Gastroesophageal sphincter (tissue), 4 donors: ENCODE measurements at regions not wholly inside any gene's neighbourhood (a gene's known extent, or its start where the extent isn't known, plus 50 kb on each side); places are given as distances from the start of the nearest gene placed in this dataset.
A peak's percentile ranks its signal among the peaks of the same experiment; 100 is the strongest.

Experiments
- ATAC-seq: fragments of 150-250 bp; one replicate; pipeline ENCODE4 v1.9.1; 2016; ENCODE audit warnings: mild to moderate bottlenecking, moderate library complexity
- H3K27ac ChIP-seq, 4 donors: fragments of 200-600 bp; sonication (generic) in 3 of 4; 1 replicate in 3 of 4; 2 replicates in 1 of 4; pipeline ENCODE4 v1.5.1; 2016 to 2019
- H3K27me3 ChIP-seq: fragments of 200-600 bp; sonication (generic); one replicate; pipeline ENCODE4 v1.5.1; 2019
- H3K36me3 ChIP-seq, 2 donors: fragments of 200-600 bp; sonication (generic); one replicate each; pipeline ENCODE4 v1.5.1; 2019; ENCODE audit warnings: control low read depth in 1 of 2
- H3K4me1 ChIP-seq, 3 donors: fragments of 200-600 bp; sonication (generic); 1 replicate in 2 of 3; 2 replicates in 1 of 3; pipeline ENCODE4 v1.5.1; 2016 to 2019; ENCODE audit warnings: control low read depth in 2 of 3
- H3K4me3 ChIP-seq, 2 donors: fragments of 200-600 bp; sonication (generic); one replicate each; pipeline ENCODE4 v1.5.1; 2019; ENCODE audit warnings: mild to moderate bottlenecking in 1 of 2, moderate library complexity in 1 of 2
- H3K9me3 ChIP-seq, 3 donors: fragments of 200-600 bp; sonication (generic); one replicate each; pipeline ENCODE4 v1.5.1; 2017 to 2019; ENCODE audit warnings: control low read depth in 2 of 3
- CTCF ChIP-seq, 4 experiments: fragments of 200-600 bp in 2 of 4; fragments of 450-650 bp in 2 of 4; sonication (generic) in 1 of 4; IDR thresholded peaks; one replicate each; pipeline ENCODE4 v1.5.1; 2017 to 2019; ENCODE audit warnings: antibody characterized with exemption in 4 of 4, mild to moderate bottlenecking in 2 of 4, moderate library complexity in 2 of 4
- EP300 ChIP-seq: sonication (generic); formaldehyde crosslinking; IDR thresholded peaks from one replicate; pipeline ENCODE4 v1.6.1; 2017; ENCODE audit warnings: antibody characterized with exemption, mild to moderate bottlenecking
- POLR2A ChIP-seq, 2 donors: fragments of 450-650 bp; IDR thresholded peaks; one replicate each; pipeline ENCODE4 v1.6.1; 2017; ENCODE audit warnings: antibody characterized with exemption in 2 of 2, mild to moderate bottlenecking in 2 of 2, moderate library complexity in 1 of 2
- POLR2AphosphoS5 ChIP-seq: sonication (generic); formaldehyde crosslinking; IDR thresholded peaks from one replicate; pipeline ENCODE4 v1.6.1; 2017; ENCODE audit warnings: antibody characterized with exemption
- WGBS, 2 donors: methylation state at CpG; one replicate each; pipeline ENCODE4 v1.1.5; 2018; ENCODE audit warnings: low coverage in 1 of 2; 5-methylcytosine and 5-hydroxymethylcytosine counted together

- 81 to 88% methylated on average over 3 to 4 of the region's 4 CpGs for WGBS, 2 donors
- TF ChIP-seq CTCF (IDR thresholded peaks at IDR 0.05) (no peak), POLR2AphosphoS5 (no peak), POLR2A (IDR thresholded peaks at IDR 0.05) (no peak), EP300 (no peak)
- Histone ChIP-seq H3K9me3 (no peaks in the 10 kb centered on the region), H3K4me1 (peaks cover 0 to 33% (median 5%) of the 10 kb centered on the region in 3 donors), H3K36me3 (no peaks in the 10 kb centered on the region), H3K27me3 (no peaks in the 10 kb centered on the region), H3K4me3 (no peak overlapping the region), H3K27ac (peak overlapping the region in 1 of 4 donors; percentile 59)
- ATAC-seq, result no peak
Measured at GRCh38 chr15:96052154-96052553, 278.3 kb upstream of the NR2F2 start.

- Histone ChIP-seq H3K4me3 (peak overlapping the region in 1 of 2 donors; percentile 43), H3K27me3 (no peaks in the 10 kb centered on the region), H3K4me1 (peaks cover 0 to 29% (median 5%) of the 10 kb centered on the region in 3 donors), H3K36me3 (no peaks in the 10 kb centered on the region), H3K27ac (peak overlapping the region in 2 of 4 donors; percentile 59 to 61), H3K9me3 (no peaks in the 10 kb centered on the region)
- 75 to 86% methylated on average over 5 to 9 of the region's 18 CpGs for WGBS, 2 donors
- ATAC-seq, result no peak
- no peak for TF ChIP-seq POLR2A (IDR thresholded peaks at IDR 0.05)
- TF ChIP-seq EP300, result no peak
- TF ChIP-seq POLR2AphosphoS5, result no peak
- TF ChIP-seq CTCF (IDR thresholded peaks at IDR 0.05), result no peak
Measured at GRCh38 chr15:96052572-96053030, 277.9 kb upstream of the NR2F2 start.

GRCh38 chr15:96053031-96053780 lies 277.3 kb upstream of the NR2F2 start:
- ATAC-seq, result peak; percentile 51
- Histone ChIP-seq H3K27me3 (no peaks in the 10 kb centered on the region), H3K4me3 (peak overlapping the region; percentile 2 to 43), H3K4me1 (peaks cover 0 to 23% (median 5%) of the 10 kb centered on the region in 3 donors), H3K9me3 (no peaks in the 10 kb centered on the region), H3K36me3 (no peaks in the 10 kb centered on the region), H3K27ac (peak overlapping the region in 3 of 4 donors; percentile 58 to 61 (median 59))
- no peak for TF ChIP-seq POLR2A (IDR thresholded peaks at IDR 0.05)
- TF ChIP-seq EP300, result no peak
- no peak for TF ChIP-seq POLR2AphosphoS5
- no peak for TF ChIP-seq CTCF (IDR thresholded peaks at IDR 0.05)
- WGBS, 2 donors, result 7 to 20% methylated on average over 9 to 15 of the region's 36 CpGs

- ATAC-seq, result no peak
- Histone ChIP-seq H3K4me3 (peak overlapping the region; percentile 2 to 43), H3K9me3 (no peaks in the 10 kb centered on the region), H3K4me1 (peaks cover 0 to 21% (median 5%) of the 10 kb centered on the region in 3 donors), H3K36me3 (no peaks in the 10 kb centered on the region), H3K27me3 (no peaks in the 10 kb centered on the region), H3K27ac (peak overlapping the region in 3 of 4 donors; percentile 58 to 61 (median 59))
- TF ChIP-seq EP300 (no peak), POLR2A (IDR thresholded peaks at IDR 0.05) (no peak), CTCF (IDR thresholded peaks at IDR 0.05) (no peak), POLR2AphosphoS5 (no peak)
- 0 to 41% methylated on average over 2 to 12 of the region's 14 CpGs for WGBS, 2 donors
Measured at GRCh38 chr15:96053781-96054428, 276.6 kb upstream of the NR2F2 start.
